ENCODE measurements at regions not wholly inside any gene's neighbourhood (a gene's known extent, or its start where the extent isn't known, plus 50 kb on each side); places are given as distances from the start of the nearest gene placed in this dataset.
A peak's percentile ranks its signal among the peaks of the same experiment; 100 is the strongest.

DNA sequence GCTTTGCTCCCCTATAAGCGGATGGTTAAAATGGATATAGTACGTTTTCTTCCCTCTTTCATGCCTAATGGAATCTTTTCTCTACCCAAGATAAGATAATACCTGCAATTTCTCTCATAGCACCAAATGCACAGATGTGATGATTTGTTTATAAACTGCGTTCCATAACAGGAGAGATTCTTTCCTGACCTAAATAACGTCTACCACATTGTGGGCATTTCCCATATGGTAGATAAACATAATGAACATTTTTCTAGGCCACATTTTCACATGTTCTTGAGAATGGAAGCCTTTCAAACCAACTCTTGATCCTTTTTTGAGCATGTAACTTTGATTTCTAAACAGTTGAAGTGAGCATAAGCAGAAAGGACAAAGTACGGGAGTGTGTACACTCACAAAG, 448.5 kb downstream of the CSNK1G3 start:
- no peak for DNase-seq (ENCODE audit: low read depth)
- H3K4me3 ChIP-seq (ENCODE audit: control insufficient read depth, low read depth, low read length) = no peak overlapping the region
- TF ChIP-seq, protein P1, sequence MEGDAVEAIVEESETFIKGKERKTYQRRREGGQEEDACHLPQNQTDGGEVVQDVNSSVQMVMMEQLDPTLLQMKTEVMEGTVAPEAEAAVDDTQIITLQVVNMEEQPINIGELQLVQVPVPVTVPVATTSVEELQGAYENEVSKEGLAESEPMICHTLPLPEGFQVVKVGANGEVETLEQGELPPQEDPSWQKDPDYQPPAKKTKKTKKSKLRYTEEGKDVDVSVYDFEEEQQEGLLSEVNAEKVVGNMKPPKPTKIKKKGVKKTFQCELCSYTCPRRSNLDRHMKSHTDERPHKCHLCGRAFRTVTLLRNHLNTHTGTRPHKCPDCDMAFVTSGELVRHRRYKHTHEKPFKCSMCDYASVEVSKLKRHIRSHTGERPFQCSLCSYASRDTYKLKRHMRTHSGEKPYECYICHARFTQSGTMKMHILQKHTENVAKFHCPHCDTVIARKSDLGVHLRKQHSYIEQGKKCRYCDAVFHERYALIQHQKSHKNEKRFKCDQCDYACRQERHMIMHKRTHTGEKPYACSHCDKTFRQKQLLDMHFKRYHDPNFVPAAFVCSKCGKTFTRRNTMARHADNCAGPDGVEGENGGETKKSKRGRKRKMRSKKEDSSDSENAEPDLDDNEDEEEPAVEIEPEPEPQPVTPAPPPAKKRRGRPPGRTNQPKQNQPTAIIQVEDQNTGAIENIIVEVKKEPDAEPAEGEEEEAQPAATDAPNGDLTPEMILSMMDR (IDR thresholded peaks at IDR 0.05; ENCODE audit: control insufficient read depth, insufficient read depth, low read depth, low read length, missing control alignments) = no peak

DNA sequence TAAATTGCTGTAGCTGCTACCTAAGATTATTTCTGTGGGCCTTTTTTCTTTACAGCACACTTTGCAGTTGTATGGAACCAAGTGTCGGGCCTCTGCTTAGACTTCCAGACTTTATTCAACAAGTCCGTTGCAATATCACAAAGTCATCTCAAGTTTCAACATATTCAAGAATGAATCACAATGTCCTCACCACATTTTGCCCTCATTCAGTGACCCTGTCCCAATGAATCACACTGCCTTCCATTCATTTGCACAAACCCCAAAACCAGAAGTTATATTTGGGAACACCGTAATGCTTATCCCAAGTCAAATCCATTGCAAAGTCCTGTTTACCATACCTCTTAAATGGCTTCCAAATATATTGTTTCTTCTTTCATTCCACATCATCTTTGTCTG, 439.6 kb downstream of the CSNK1G3 start:
- peak; percentile 88 for DNase-seq (ENCODE audit: low read depth)
- TF ChIP-seq, protein P1 (IDR thresholded peaks at IDR 0.05; ENCODE audit: control insufficient read depth, insufficient read depth, low read depth, low read length, missing control alignments) = no peak
- no peak overlapping the region for H3K4me3 ChIP-seq (ENCODE audit: control insufficient read depth, low read depth, low read length)

DNA sequence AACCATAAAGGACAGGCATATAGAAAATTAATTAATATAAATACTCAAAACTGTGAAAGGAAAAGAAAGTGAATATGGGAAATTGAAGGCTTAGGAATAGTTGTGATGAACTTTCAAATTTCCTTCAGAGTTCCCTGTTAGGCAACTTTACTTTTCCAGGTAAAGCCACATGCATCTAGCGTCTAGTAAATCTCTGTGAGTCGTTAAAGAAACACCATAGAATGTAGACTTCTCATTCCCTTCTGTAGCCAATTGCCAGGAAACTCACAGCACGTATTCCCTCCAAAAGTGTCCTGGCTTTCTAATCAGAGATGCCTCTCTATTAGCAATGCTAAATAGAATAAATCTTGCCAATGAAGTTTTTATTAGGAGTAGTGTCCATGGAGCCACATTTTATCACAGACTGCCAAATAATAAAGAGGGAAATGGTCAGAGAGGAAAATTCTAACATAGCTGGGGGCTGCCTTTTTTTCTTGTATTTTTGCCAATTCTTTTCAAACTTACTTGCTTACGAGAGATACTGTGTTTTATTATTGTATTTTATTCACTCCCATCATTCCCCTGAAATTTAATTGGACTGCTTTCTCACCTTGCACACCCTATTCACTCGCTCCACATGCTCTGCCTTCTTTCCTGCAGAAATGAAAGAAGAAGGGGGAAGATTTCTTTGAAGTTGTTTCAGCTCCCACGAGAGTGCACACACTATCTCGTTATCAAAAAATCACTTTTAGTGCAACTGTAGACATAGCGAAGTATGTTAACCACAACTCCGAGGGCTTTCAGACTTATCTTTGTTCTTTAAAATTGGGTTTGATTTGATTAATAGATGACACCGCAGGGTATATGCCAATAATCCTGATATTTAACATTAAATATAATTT, 439.0 kb downstream of the CSNK1G3 start:
- DNase-seq (ENCODE audit: low read depth) = no peak
- TF ChIP-seq, protein P1 (IDR thresholded peaks at IDR 0.05; ENCODE audit: control insufficient read depth, insufficient read depth, low read depth, low read length, missing control alignments) = no peak
- no peak overlapping the region for H3K4me3 ChIP-seq (ENCODE audit: control insufficient read depth, low read depth, low read length)

GRCh38 chr5:123949807-123950340, 437.9 kb downstream of the CSNK1G3 start:
- no peak overlapping the region for H3K4me3 ChIP-seq (ENCODE audit: control insufficient read depth, low read depth, low read length)
- DNase-seq (ENCODE audit: low read depth) = no peak
- TF ChIP-seq, protein P1 (IDR thresholded peaks at IDR 0.05; ENCODE audit: control insufficient read depth, insufficient read depth, low read depth, low read length, missing control alignments) = no peak

GRCh38 chr5:123949043-123949804, 437.2 kb downstream of the CSNK1G3 start:
- H3K4me3 ChIP-seq (ENCODE audit: control insufficient read depth, low read depth, low read length) = no peak overlapping the region
- no peak for DNase-seq (ENCODE audit: low read depth)
- TF ChIP-seq, protein P1 (IDR thresholded peaks at IDR 0.05; ENCODE audit: control insufficient read depth, insufficient read depth, low read depth, low read length, missing control alignments) = no peak

DNA sequence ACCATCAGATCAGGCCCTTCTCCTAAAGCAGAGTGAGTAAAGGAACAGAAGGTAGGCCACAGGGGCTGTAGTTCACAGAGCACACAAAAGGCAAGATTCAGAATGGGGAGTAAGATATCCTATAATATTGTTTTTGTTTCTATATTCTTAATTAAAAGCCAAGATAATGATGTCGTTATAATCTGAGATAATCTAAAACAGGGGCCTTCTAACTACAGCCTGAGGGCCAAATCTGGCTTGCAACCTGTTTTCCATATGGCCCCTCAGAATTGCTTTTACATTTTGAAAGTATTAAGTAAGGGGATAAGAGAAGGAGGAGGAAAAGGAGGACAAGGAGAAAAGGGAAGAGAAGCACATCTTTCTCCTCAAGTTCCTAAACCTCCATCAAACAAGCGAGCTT, 435.8 kb downstream of the CSNK1G3 start:
- no peak overlapping the region for H3K4me3 ChIP-seq (ENCODE audit: control insufficient read depth, low read depth, low read length)
- DNase-seq (ENCODE audit: low read depth) = no peak
- TF ChIP-seq, protein P1 (IDR thresholded peaks at IDR 0.05; ENCODE audit: control insufficient read depth, insufficient read depth, low read depth, low read length, missing control alignments) = no peak
